ENCODE measurements at regions not wholly inside any gene's neighbourhood (a gene's known extent, or its start where the extent isn't known, plus 50 kb on each side); places are given as distances from the start of the nearest gene placed in this dataset.

- no peak for TF ChIP-seq ATOH8 (CRISPR knock-in tag; IDR thresholded peaks at IDR 0.05; ENCODE audit: low read depth)
Measured at GRCh38 chr3:153319705-153320554, 157.9 kb downstream of the RAP2B start (continued).

GRCh38 chr3:153320585-153321128, 158.6 kb downstream of the RAP2B start:
- CTCF ChIA-PET, result no interaction called here
- no peaks in the 10 kb centered on the region for H3K4me1 ChIP-seq
- POLR2A ChIA-PET, result no interaction called here
- no peaks in the 10 kb centered on the region for H3K9me3 ChIP-seq
- TF ChIP-seq RFX5 (IDR thresholded peaks at IDR 0.05) (no peak), USF2 (IDR thresholded peaks at IDR 0.05) (no peak), TFCP2L1 (CRISPR knock-in tag; IDR thresholded peaks at IDR 0.05) (no peak), RARB (CRISPR knock-in tag; IDR thresholded peaks at IDR 0.05) (no peak), CEBPB (IDR thresholded peaks at IDR 0.05) (no peak), HDAC2 (IDR thresholded peaks at IDR 0.05) (no peak), KDM5A (IDR thresholded peaks at IDR 0.05) (no peak), KDM1A (IDR thresholded peaks at IDR 0.05; ENCODE audit: low read depth) (no peak), FOXS1 (CRISPR knock-in tag; IDR thresholded peaks at IDR 0.05) (no peak), CTCF (IDR thresholded peaks at IDR 0.05) (no peak), CBX8 (IDR thresholded peaks at IDR 0.05) (no peak), ZSCAN20 (CRISPR knock-in tag; IDR thresholded peaks at IDR 0.05) (no peak), ATOH8 (CRISPR knock-in tag; IDR thresholded peaks at IDR 0.05; ENCODE audit: low read depth) (no peak), ZNF302 (CRISPR knock-in tag; IDR thresholded peaks at IDR 0.05) (no peak), FOSL2 (IDR thresholded peaks at IDR 0.05) (no peak), FOSL2 (CRISPR knock-in tag; IDR thresholded peaks at IDR 0.05) (no peak), BCL3 (IDR thresholded peaks at IDR 0.05) (no peak), SMC3 (IDR thresholded peaks at IDR 0.05) (no peak), HEYL (CRISPR knock-in tag; IDR thresholded peaks at IDR 0.05) (no peak)
- WGBS (ENCODE audit: missing lambda C conversion rate), result 52% methylated on average over 6 of the region's 6 CpGs
- no peak overlapping the region for H3K4me2 ChIP-seq
- no peak overlapping the region for H3K4me3 ChIP-seq
- DNase-seq (ENCODE audit: low read depth in 1 of 2, low spot score in 1 of 2) (no peak), ATAC-seq (no peak), FAIRE-seq (no peak)
- H3K27ac ChIP-seq, result no peak overlapping the region

- DNase-seq (ENCODE audit: low read depth in 1 of 2, low spot score in 1 of 2), result no peak
- POLR2A ChIA-PET, result no interaction called here
- CTCF ChIA-PET, result interaction anchor here (0.7 kb wide), 1 partner anchor 37 kb away, joined by 3 read pairs; no protein-coding TSS in a partner anchor
- Histone ChIP-seq H3K4me1 (no peaks in the 10 kb centered on the region), H3K9me3 (no peaks in the 10 kb centered on the region), H3K4me3 (no peak overlapping the region), H3K4me2 (no peak overlapping the region), H3K27ac (no peak overlapping the region)
- no peak for ATAC-seq
- no peak for FAIRE-seq
- TF ChIP-seq RCOR1 (IDR thresholded peaks at IDR 0.05; ENCODE audit: low read depth, low read length) (no peak), CBX8 (IDR thresholded peaks at IDR 0.05) (no peak), MYC (IDR thresholded peaks at IDR 0.05; ENCODE audit: borderline replicate concordance, low read length) (no peak), BHLHE40 (IDR thresholded peaks at IDR 0.05; ENCODE audit: low read depth, low read length) (no peak), CHD4 (IDR thresholded peaks at IDR 0.05; ENCODE audit: borderline replicate concordance) (no peak), HMGXB4 (CRISPR knock-in tag; IDR thresholded peaks at IDR 0.05; ENCODE audit: borderline replicate concordance) (no peak), TFCP2L1 (CRISPR knock-in tag; IDR thresholded peaks at IDR 0.05) (no peak), USF2 (IDR thresholded peaks at IDR 0.05) (no peak), CEBPB (IDR thresholded peaks at IDR 0.05) (no peak), EHMT2 (IDR thresholded peaks at IDR 0.05; ENCODE audit: low read depth) (no peak), EHF (CRISPR knock-in tag; IDR thresholded peaks at IDR 0.05) (no peak), FOSB (CRISPR knock-in tag; IDR thresholded peaks at IDR 0.05) (no peak), ZNF302 (CRISPR knock-in tag; IDR thresholded peaks at IDR 0.05) (no peak), RFX5 (IDR thresholded peaks at IDR 0.05) (no peak)
- WGBS (ENCODE audit: missing lambda C conversion rate), result 44% methylated on average over 2 of the region's 2 CpGs
Measured at GRCh38 chr3:153328690-153329089, 166.7 kb downstream of the RAP2B start.

Data from A549 (cell line).